ENCODE measurements at regions not wholly inside any gene's neighbourhood (a gene's known extent, or its start where the extent isn't known, plus 50 kb on each side); places are given as distances from the start of the nearest gene placed in this dataset.

GRCh38 chr20:50320005-50320900 is 129.6 kb downstream of the CEBPB start:
- peak overlapping the region; percentile 71 for H3K4me3 ChIP-seq (ENCODE audit: low read depth, low read length)
- peaks cover 30% of the 10 kb centered on the region for H3K4me1 ChIP-seq (ENCODE audit: control insufficient read depth, insufficient read depth, low read length, unreplicated experiment)
- no peaks in the 10 kb centered on the region for H3K27me3 ChIP-seq (ENCODE audit: insufficient read depth, low read length)
- no peaks in the 10 kb centered on the region for H3K79me2 ChIP-seq (ENCODE audit: control insufficient read depth, insufficient read depth, low read length, unreplicated experiment)
- H3K27ac ChIP-seq (ENCODE audit: low read depth, low read length) = peak overlapping the region; percentile 56
- H2AFZ ChIP-seq (ENCODE audit: low read length, unreplicated experiment) = no peak overlapping the region
- no peaks in the 10 kb centered on the region for H3K36me3 ChIP-seq (ENCODE audit: insufficient read depth, low read length)

GRCh38 chr20:50320901-50321796 is 130.5 kb downstream of the CEBPB start:
- peak overlapping the region; percentile 71 for H3K4me3 ChIP-seq (ENCODE audit: low read depth, low read length)
- peaks cover 30% of the 10 kb centered on the region for H3K4me1 ChIP-seq (ENCODE audit: control insufficient read depth, insufficient read depth, low read length, unreplicated experiment)
- H3K79me2 ChIP-seq (ENCODE audit: control insufficient read depth, insufficient read depth, low read length, unreplicated experiment) = no peaks in the 10 kb centered on the region
- H3K36me3 ChIP-seq (ENCODE audit: insufficient read depth, low read length) = no peaks in the 10 kb centered on the region
- peak overlapping the region; percentile 81 for H3K27ac ChIP-seq (ENCODE audit: low read depth, low read length)
- no peaks in the 10 kb centered on the region for H3K27me3 ChIP-seq (ENCODE audit: insufficient read depth, low read length)
- H2AFZ ChIP-seq (ENCODE audit: low read length, unreplicated experiment) = no peak overlapping the region

GRCh38 chr20:50321797-50322480 is 131.3 kb downstream of the CEBPB start:
- H3K79me2 ChIP-seq (ENCODE audit: control insufficient read depth, insufficient read depth, low read length, unreplicated experiment) = no peaks in the 10 kb centered on the region
- no peaks in the 10 kb centered on the region for H3K36me3 ChIP-seq (ENCODE audit: insufficient read depth, low read length)
- peak overlapping the region; percentile 16 for H2AFZ ChIP-seq (ENCODE audit: low read length, unreplicated experiment)
- peak overlapping the region; percentile 53 for H3K4me3 ChIP-seq (ENCODE audit: low read depth, low read length)
- H3K27ac ChIP-seq (ENCODE audit: low read depth, low read length) = peak overlapping the region; percentile 81
- no peaks in the 10 kb centered on the region for H3K27me3 ChIP-seq (ENCODE audit: insufficient read depth, low read length)
- H3K4me1 ChIP-seq (ENCODE audit: control insufficient read depth, insufficient read depth, low read length, unreplicated experiment) = peaks cover 30% of the 10 kb centered on the region

- no peak overlapping the region for H3K27ac ChIP-seq (ENCODE audit: low read depth, low read length)
- H3K27me3 ChIP-seq (ENCODE audit: insufficient read depth, low read length) = no peaks in the 10 kb centered on the region
- no peak overlapping the region for H2AFZ ChIP-seq (ENCODE audit: low read length, unreplicated experiment)
- no peaks in the 10 kb centered on the region for H3K79me2 ChIP-seq (ENCODE audit: control insufficient read depth, insufficient read depth, low read length, unreplicated experiment)
- no peak overlapping the region for H3K4me3 ChIP-seq (ENCODE audit: low read depth, low read length)
- peaks cover 30% of the 10 kb centered on the region for H3K4me1 ChIP-seq (ENCODE audit: control insufficient read depth, insufficient read depth, low read length, unreplicated experiment)
- no peaks in the 10 kb centered on the region for H3K36me3 ChIP-seq (ENCODE audit: insufficient read depth, low read length)
Observed at GRCh38 chr20:50322703-50323131, 132.1 kb downstream of the CEBPB start.

GRCh38 chr20:50323209-50323608 is 132.6 kb downstream of the CEBPB start:
- no peak overlapping the region for H2AFZ ChIP-seq (ENCODE audit: low read length, unreplicated experiment)
- H3K27me3 ChIP-seq (ENCODE audit: insufficient read depth, low read length) = no peaks in the 10 kb centered on the region
- no peak overlapping the region for H3K27ac ChIP-seq (ENCODE audit: low read depth, low read length)
- no peak overlapping the region for H3K4me3 ChIP-seq (ENCODE audit: low read depth, low read length)
- no peaks in the 10 kb centered on the region for H3K36me3 ChIP-seq (ENCODE audit: insufficient read depth, low read length)
- H3K79me2 ChIP-seq (ENCODE audit: control insufficient read depth, insufficient read depth, low read length, unreplicated experiment) = no peaks in the 10 kb centered on the region
- H3K4me1 ChIP-seq (ENCODE audit: control insufficient read depth, insufficient read depth, low read length, unreplicated experiment) = peaks cover 30% of the 10 kb centered on the region

GRCh38 chr20:50323777-50324775 is 133.4 kb downstream of the CEBPB start:
- Histone ChIP-seq H3K27ac (ENCODE audit: low read depth, low read length) (no peak overlapping the region), H3K36me3 (ENCODE audit: insufficient read depth, low read length) (no peaks in the 10 kb centered on the region), H3K27me3 (ENCODE audit: insufficient read depth, low read length) (no peaks in the 10 kb centered on the region), H3K79me2 (ENCODE audit: control insufficient read depth, insufficient read depth, low read length, unreplicated experiment) (no peaks in the 10 kb centered on the region), H2AFZ (ENCODE audit: low read length, unreplicated experiment) (no peak overlapping the region), H3K4me1 (ENCODE audit: control insufficient read depth, insufficient read depth, low read length, unreplicated experiment) (peaks cover 30% of the 10 kb centered on the region), H3K4me3 (ENCODE audit: low read depth, low read length) (no peak overlapping the region)

- Histone ChIP-seq H3K4me1 (ENCODE audit: control insufficient read depth, insufficient read depth, low read length, unreplicated experiment) (peaks cover 26% of the 10 kb centered on the region), H3K79me2 (ENCODE audit: control insufficient read depth, insufficient read depth, low read length, unreplicated experiment) (no peaks in the 10 kb centered on the region), H2AFZ (ENCODE audit: low read length, unreplicated experiment) (no peak overlapping the region), H3K27me3 (ENCODE audit: insufficient read depth, low read length) (no peaks in the 10 kb centered on the region), H3K27ac (ENCODE audit: low read depth, low read length) (no peak overlapping the region), H3K4me3 (ENCODE audit: low read depth, low read length) (no peak overlapping the region), H3K36me3 (ENCODE audit: insufficient read depth, low read length) (no peaks in the 10 kb centered on the region)
Observed at GRCh38 chr20:50325215-50325614, 134.6 kb downstream of the CEBPB start.

- Histone ChIP-seq H3K27ac (ENCODE audit: low read depth, low read length) (no peak overlapping the region), H3K4me1 (ENCODE audit: control insufficient read depth, insufficient read depth, low read length, unreplicated experiment) (peaks cover 22% of the 10 kb centered on the region), H3K36me3 (ENCODE audit: insufficient read depth, low read length) (no peaks in the 10 kb centered on the region), H2AFZ (ENCODE audit: low read length, unreplicated experiment) (no peak overlapping the region), H3K4me3 (ENCODE audit: low read depth, low read length) (no peak overlapping the region), H3K27me3 (ENCODE audit: insufficient read depth, low read length) (no peaks in the 10 kb centered on the region), H3K79me2 (ENCODE audit: control insufficient read depth, insufficient read depth, low read length, unreplicated experiment) (no peaks in the 10 kb centered on the region)
Observed at GRCh38 chr20:50325651-50326050, 135.0 kb downstream of the CEBPB start.

GRCh38 chr20:50327666-50328065 is 137.0 kb downstream of the CEBPB start:
- H2AFZ ChIP-seq (ENCODE audit: low read length, unreplicated experiment) = no peak overlapping the region
- H3K4me1 ChIP-seq (ENCODE audit: control insufficient read depth, insufficient read depth, low read length, unreplicated experiment) = peaks cover 5% of the 10 kb centered on the region
- H3K36me3 ChIP-seq (ENCODE audit: insufficient read depth, low read length) = no peaks in the 10 kb centered on the region
- H3K4me3 ChIP-seq (ENCODE audit: low read depth, low read length) = no peak overlapping the region
- H3K79me2 ChIP-seq (ENCODE audit: control insufficient read depth, insufficient read depth, low read length, unreplicated experiment) = no peaks in the 10 kb centered on the region
- H3K27me3 ChIP-seq (ENCODE audit: insufficient read depth, low read length) = no peaks in the 10 kb centered on the region
- no peak overlapping the region for H3K27ac ChIP-seq (ENCODE audit: low read depth, low read length)

Measured in ACC112 (cell line).